ENCODE measurements at regions not wholly inside any gene's neighbourhood (a gene's known extent, or its start where the extent isn't known, plus 50 kb on each side); places are given as distances from the start of the nearest gene placed in this dataset.

GRCh38 chr2:41510108-41510507, 537.7 kb upstream of the PKDCC start:
- DNase-seq = no peak

- DNase-seq = no peak
Observed at GRCh38 chr2:41521211-41521610, 526.6 kb upstream of the PKDCC start.

- DNase-seq = no peak
Observed at GRCh38 chr2:41527525-41528323, 520.1 kb upstream of the PKDCC start.

- DNase-seq = no peak
Observed at GRCh38 chr2:41535575-41535974, 512.2 kb upstream of the PKDCC start.

GRCh38 chr2:41540272-41540998, 507.4 kb upstream of the PKDCC start:
- no peak for DNase-seq

- no peak for DNase-seq
Observed at GRCh38 chr2:41543726-41544125, 504.1 kb upstream of the PKDCC start.

GRCh38 chr2:41544709-41545108, 503.1 kb upstream of the PKDCC start:
- no peak for DNase-seq

- no peak for DNase-seq
Observed at GRCh38 chr2:41546031-41546430, 501.8 kb upstream of the PKDCC start.

GRCh38 chr2:41568648-41569047, 479.2 kb upstream of the PKDCC start:
- DNase-seq = no peak

- DNase-seq = no peak
Observed at GRCh38 chr2:41572154-41572553, 475.7 kb upstream of the PKDCC start.

- no peak for DNase-seq
Observed at GRCh38 chr2:41576423-41576822, 471.4 kb upstream of the PKDCC start.

- no peak for DNase-seq
Observed at GRCh38 chr2:41579806-41580205, 468.0 kb upstream of the PKDCC start.

- no peak for DNase-seq
Observed at GRCh38 chr2:41580806-41581205, 467.0 kb upstream of the PKDCC start.

GRCh38 chr2:41595240-41595639, 452.6 kb upstream of the PKDCC start:
- no peak for DNase-seq

- DNase-seq = no peak
Observed at GRCh38 chr2:41597680-41598079, 450.1 kb upstream of the PKDCC start.

- no peak for DNase-seq
Observed at GRCh38 chr2:41598161-41598894, 449.5 kb upstream of the PKDCC start.

GRCh38 chr2:41600460-41600859, 447.4 kb upstream of the PKDCC start:
- no peak for DNase-seq

GRCh38 chr2:41602341-41602740, 445.5 kb upstream of the PKDCC start:
- no peak for DNase-seq

GRCh38 chr2:41605311-41605710, 442.5 kb upstream of the PKDCC start:
- DNase-seq = no peak

- DNase-seq = no peak
Observed at GRCh38 chr2:41605914-41606313, 441.9 kb upstream of the PKDCC start.

GRCh38 chr2:41610501-41611190, 437.2 kb upstream of the PKDCC start:
- DNase-seq = no peak

GRCh38 chr2:41618754-41619153, 429.1 kb upstream of the PKDCC start:
- DNase-seq = no peak

GRCh38 chr2:41621095-41621494, 426.7 kb upstream of the PKDCC start:
- no peak for DNase-seq
